Activated naive CD4-positive, alpha-beta T cell treated with Interleukin-2 at 50 U/mL for 16 hours (primary cell): ENCODE measurements at regions not wholly inside any gene's neighbourhood (a gene's known extent, or its start where the extent isn't known, plus 50 kb on each side); places are given as distances from the start of the nearest gene placed in this dataset.
"Not testable (repeated sequence)": the region's sequence is repeated elsewhere in the genome, so short reads cannot be mapped to it uniquely, and the experiment has no call there.

Experiments used
- DNase-seq: peaks from one replicate; pipeline ENCODE4 v3.0.0-alpha.2; 2020

DNA sequence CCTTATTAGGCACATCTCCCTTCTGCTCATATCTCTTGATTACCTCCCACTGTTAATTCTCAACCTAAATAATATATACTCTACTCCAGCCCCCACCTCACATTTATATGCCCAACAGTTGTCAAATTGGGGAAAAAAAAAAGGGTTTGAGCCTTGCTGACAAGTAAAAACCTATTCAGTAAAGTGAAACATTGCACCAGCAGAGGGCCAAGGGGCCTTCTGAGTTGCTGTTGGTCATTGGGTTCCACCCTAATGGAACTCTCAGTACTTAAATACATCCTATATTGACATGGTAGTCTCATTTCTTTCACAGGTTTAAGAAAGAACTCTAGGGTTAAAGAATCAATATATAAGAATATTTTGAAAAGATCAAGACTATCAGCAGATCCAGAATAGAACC is 362.2 kb downstream of the SMARCA1 start:
- DNase-seq: no peak

DNA sequence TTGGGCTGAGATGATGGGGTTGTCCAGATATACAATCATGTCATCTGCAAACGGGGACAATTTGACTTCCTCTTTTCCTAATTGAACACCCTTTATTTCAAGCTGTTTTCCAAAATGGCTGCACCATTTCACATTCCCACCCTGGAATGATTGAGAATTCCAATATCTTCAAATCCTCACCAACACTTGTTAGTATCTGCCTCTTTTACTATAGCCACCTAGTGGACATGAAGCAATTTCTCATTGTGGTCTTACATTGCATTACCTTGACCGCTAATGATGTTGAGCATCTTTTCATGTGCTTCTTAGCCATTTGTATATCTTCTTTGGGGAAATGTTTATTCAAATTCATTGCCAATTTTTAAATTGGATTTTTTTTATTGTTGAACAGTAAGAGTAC is 364.8 kb downstream of the SMARCA1 start:
- DNase-seq: no peak

DNA sequence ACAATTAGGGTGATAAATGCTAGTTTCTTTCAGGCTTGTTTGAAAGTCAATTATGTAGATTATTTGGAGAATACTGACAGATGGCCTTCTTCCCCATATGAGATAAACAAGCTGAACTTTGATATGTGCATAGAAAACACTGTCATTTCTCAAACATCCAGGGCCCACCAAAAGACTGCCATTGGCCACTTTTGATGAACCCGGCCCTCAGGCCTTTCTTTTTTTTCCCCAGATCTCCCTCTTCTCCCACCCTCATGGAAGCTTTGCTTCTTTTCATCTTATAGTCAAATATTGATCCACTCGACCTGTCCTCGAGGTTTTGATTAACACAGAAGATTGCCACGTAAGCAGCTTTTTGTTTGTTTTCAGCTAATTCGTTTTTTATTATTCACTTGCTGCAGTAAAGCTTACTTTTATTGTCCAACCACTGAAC is 377.4 kb downstream of the SMARCA1 start:
- no peak for DNase-seq

DNA sequence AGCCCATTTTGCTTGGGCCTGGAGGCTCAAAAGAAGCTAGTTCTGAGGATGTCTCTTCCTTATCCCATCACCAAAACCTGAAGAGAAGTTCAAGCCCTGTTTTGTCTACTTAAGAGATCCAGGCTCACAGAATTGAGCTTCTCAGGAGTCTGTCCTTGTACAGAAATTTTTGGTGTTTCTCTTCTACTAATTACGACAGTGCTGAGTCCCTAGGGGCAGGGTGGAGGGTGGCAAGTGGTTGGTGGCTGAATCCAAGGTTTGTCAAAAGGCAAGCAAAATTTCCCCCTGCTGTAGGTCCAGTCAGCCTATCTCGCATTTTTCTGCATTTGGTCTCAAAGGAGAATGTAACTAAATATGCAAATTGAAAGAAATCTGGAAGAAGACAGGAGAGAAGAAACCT is 377.9 kb downstream of the SMARCA1 start:
- no peak for DNase-seq

DNA sequence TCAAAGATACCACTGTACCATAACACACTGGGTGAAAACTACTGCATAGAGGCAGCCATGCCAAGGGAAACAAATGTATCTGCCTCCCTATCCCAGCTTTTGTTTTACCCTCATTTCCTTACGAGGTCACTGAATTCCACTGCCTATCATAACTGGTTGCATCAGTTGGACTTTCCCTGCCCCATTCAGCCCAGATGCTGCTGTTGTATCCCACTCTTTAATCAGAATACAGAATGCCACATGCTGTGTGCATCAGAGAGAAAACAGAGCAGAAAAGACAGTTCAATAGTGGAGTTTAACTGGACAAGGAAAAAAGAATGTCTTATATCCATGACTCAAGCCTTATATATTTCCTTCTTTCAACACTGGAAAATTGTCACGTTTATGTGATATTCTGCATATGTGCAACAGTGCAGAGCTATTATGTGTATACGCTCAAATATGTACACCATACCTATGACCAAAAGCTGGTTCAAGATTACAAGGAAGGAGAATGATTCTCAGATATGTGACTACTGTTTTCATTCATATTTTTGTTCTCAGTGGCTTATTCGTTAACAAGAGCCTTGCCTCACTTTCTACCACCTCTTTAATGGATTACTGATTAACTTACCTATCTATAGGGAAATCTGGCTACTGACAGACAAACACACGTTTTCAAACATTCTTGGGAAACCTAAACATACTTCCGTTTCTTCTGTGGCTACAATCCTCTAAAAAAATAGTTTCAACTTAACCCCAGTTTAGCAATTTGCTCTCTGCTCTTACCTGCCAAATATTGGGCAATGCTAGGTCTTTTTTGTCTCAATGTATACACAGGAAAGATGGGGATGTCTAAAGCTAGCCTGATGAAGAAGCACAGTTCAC is 378.9 kb downstream of the SMARCA1 start:
- no peak for DNase-seq

DNA sequence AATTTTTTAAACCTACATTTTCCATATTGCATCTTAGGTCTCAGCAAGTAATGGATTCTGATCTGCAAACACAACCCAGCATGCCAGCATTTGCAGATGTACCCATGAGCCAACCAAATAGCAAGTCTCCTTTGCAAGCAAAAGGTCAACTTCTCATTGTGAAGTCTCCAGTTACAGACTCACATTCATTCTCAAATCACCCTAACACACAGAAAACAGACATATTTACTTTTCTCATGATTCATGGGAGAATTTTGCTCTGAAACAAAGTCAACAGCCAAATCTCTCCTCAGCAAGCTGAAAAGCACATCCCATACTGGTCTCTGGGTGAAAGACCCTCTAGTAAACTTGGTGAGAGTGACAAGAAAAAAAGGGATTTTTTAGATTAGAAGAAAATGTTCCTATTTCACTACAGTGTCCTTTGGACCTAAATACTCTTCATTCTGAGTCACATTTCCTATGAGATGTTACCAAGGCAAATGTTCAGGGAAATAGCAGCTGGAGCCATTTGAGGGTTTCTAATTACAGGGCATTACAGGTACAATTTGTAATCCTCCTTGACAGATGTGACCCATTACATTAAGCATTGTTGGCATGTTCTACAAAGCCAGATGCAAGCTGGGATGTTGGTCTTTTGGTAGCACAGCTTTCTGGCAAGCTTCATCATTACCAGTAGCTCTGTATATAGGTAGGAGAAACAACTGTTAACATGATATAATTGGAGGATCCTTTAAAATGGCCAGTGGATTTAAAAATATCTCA is 383.3 kb downstream of the SMARCA1 start:
- no peak for DNase-seq

DNA sequence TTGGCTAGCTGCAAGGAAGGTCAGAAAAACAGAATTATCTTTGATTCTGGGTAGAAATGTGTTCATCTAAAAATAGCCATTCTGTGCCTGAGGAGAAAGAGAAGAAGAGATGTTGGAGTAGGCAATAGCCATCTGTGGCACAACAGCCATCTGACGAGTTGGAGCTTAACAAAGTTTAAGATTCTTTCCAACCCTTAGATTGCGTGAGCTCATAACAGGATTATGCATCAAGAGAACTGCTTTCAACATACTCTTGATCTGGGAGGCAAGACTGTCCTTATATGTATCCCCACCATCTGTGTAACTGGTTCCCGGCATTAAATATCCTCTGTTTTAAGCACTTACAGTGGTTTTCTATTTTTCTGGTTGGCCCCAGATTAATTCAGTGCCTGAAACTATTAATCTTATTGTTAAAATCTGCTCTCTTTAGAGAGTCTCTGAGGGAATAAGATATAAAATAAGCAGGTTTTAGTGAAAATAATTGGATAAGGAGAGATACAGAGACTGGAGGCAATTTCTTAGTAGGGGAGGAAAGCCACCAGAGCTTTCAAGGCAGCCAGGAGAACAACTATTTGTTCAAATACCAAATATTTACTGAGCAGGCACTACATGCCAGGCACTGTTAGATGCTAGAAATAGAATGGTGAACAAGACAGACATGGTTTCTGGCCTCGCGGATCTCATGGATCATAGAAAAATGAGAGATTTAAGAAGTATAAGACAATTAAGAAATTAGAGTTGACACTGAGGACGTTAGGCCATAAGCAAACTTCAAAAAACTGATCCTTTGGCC is 398.0 kb downstream of the SMARCA1 start:
- no peak for DNase-seq

DNA sequence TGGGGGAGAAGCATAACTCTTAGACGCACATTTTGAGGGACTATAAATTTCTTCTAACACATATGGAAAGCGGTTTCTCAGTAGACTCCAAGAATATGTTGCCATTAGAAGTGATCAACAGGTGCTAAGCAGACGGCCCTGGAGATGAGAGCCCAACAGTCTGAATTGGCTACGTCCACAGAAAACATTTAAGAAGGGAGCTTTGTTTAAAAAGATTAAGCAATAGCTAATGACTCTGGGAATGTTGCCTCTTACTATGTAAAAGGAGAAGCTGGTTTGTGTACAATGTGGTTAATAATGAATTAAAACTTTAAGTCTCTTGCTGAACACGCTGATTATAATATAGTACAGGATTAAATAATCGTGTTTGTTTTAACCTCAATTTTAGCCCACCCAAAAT is 399.5 kb downstream of the SMARCA1 start:
- no peak for DNase-seq

DNA sequence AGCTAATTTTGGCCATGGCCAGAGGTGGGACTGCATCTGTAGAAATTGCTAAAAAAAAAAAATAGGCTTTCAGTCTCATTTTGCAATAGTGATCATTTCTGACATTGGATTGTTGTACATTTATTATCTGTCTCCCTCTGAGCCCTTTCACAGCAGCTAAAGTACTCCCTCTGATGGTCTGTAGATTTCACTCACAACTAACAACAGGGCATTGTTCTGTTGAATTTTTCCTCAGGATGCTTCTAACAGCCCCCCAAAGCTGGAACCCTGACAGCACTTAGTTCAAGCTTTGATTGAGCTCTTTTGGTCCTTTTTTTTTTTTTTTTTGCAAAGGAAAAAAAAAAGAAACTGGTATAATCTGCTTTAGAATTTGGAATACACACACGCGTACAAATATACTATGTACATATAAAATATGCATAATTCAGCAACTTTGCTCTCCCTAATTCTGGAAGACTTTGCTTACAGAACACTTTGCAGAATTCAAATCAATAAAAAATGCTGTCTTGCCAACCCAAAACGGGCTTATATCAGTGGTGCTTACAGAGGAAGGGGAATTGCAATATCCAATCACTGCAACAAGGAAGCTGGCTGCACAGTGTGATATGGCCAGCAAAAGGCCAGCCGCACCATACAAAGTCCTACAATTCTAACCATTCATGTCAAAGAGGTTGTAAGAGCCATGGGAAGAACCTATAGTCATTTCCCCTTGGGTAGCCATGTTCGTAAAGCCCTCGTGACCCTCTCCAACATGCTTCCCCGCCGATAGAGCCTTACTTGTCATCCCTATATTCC is 406.4 kb downstream of the SMARCA1 start:
- DNase-seq: no peak

DNA sequence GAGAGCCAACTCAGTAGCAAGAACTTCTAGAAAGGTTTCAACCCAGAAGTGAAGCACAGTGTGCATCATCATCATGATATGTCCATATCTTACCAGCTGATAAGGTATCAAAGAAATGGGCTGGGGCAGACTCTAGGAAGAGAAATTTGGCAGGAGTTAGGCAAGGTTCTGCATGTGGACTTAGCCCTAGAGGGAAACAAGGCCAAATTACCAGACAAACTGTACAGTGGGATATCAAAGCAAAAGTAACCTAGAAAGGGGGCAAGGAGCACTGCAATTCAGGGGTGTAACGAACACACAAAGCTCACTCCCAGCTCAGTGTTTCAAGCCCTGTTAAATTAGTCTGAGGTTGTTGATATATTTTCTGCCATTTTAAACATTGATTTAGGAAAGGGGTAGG is 407.4 kb downstream of the SMARCA1 start:
- no peak for DNase-seq

DNA sequence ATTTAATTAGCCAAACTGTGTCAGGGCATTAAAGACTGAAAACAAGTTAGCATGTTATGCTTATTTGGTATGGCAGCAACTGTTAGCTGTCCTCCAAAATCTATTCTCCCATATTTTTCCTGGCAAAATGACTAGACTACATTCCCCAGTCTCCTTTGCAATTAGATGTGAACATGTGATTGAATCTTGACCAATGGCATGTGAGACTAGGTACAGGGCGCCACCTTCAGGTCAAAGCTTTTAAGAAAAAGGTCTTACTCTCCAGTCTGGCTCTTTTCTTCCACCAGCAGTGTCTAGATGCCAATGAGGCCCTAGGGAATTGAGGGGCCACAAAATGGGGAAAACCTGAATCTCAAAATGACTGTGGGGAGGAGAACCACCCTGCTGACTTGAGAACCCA is 408.2 kb downstream of the SMARCA1 start:
- DNase-seq: no peak

DNA sequence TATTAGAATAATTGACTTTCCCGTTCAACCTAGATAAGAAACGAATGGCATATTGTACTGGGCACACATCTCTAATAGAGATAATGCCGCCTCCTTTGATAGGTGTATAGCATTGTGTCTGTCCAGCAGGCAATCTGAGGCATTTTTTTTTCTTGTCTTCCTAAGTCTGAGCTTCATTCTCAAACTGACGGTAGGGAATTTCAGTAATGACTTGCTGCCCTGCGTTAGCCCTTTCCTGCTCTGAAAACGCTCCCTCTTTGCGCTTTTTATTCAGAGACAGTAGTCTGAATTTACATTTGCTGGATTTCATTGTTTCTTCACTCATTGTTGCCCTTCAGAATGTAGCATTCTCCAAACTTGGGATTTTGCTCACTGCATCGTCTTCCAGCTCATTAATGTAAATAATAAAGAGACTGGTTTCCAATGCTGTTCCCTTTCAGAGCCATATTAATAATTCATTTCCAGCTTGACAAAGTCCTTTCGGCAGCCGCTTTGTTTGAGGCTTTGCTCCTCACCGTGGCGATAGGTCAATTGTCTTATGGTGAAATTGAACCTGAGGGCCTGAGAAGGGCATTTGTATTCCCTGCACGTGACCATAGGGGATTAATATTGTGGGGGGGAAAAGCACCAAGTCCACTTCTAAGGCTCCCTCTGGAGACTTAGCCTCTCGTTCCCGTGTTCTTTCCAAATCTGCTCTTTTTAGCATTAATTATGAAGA is 412.1 kb downstream of the SMARCA1 start:
- DNase-seq: no peak

DNA sequence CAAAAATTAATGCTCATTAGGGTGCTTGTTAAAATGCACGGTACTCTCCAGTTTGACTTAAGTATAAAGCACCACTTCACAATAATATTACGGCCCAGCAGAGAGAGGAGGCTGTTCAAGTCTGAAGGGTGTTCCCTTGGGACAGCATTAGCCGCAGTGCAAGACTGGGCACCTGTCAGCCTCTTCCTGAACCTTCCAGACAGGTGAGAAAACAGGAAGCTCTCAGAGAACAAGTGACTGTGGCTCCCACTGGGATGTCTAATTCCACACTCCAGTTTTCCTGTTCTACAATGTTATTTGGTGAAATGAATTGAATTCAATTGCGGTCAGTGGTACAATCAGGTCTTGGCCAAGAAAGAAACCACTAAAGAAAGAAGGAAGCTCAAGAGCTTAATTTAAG is 414.4 kb downstream of the SMARCA1 start:
- DNase-seq: no peak

DNA sequence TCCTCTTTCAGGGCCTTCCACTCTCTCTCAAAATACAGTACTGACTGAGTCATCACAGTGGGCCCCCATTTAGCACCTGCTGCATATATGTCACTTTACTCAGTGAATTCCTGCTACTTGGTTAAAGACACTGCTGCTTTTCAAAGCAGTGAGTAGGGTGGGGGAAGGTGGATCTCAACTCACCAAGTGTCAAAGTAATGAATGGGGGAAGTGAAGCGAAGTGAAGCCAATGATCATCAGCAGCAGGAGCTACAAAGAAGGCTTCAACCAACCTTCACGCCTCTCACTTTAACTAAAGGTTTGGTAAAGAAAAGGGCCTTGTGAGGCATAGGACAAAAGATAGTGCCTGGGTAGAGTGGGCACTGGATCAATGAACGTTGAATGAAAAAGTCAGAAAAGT is 424.1 kb downstream of the SMARCA1 start:
- DNase-seq: no peak

DNA sequence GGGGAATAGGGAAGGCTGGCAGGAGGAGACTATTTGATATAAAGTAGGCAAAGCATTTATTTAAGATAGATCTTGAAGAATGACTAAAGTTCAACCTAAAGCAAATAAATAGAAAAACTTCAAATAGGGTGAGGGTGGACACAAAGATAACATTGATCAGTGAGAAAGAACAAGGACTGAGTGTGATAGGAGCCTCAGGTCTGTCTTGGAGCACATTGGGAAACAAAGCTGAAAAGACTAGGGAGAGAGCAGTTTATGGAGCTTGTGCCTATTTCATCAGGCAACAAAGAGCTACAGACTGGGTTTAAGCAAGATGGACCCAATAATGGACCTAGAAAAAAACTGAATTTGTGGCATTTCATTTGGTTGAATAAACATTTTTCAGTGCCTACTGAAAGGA is 425.6 kb downstream of the SMARCA1 start:
- DNase-seq: no peak

DNA sequence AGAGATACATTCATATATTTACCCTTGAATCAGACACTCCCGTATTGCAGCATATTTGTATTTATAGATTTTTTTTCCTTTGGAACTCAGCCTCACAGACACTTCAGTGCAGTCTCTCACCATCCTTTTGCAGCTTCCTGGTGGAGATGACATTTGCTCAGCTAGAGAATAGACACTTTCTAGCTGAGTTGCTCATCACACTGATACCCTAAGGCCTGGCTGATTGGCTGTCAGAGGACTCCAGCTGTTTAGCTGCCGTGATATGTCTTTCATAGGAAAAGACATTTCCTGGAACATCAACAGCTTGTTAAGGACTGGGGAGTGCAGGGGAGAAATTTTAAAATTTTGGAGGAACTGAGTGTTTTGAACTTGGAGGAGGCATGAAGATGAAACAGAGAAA is 429.6 kb downstream of the SMARCA1 start:
- DNase-seq: no peak

DNA sequence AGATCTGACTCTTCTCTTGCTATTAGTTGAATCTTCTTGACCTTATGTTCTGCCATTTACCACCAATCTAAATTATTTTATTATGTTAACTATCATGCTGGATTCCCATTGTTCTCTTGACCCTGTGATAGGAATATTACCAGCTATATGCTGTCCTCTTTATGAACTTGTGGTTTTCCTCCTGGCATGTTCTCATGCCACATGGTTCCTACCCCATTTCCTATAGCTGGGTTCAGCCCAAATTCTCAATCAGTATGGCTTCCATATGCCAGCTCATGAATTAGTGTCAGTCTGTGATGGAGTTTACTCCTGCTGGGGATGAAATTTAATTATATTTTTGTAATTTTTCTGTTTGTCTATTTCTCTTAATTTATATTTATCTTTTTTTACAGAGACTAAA is 430.5 kb downstream of the SMARCA1 start:
- no peak for DNase-seq

DNA sequence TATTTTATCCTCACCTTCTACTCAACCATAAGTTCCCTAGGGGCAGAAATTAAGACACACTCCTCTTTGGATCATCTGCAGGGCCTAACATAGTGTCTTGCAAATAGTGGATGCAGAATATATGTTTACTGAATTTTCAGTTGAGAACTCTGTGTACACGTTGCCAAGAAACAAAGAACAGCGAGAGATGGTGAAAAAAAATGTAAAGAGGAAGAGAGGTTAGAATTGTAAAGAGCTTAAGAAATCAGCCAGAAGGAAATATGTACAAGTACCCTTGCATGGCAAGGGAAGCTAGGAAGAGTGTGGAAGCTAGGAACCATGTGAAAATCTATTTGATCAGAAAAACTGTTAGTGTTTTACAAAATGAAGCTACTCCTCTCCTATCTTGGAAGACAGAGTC is 431.0 kb downstream of the SMARCA1 start:
- DNase-seq: no peak

DNA sequence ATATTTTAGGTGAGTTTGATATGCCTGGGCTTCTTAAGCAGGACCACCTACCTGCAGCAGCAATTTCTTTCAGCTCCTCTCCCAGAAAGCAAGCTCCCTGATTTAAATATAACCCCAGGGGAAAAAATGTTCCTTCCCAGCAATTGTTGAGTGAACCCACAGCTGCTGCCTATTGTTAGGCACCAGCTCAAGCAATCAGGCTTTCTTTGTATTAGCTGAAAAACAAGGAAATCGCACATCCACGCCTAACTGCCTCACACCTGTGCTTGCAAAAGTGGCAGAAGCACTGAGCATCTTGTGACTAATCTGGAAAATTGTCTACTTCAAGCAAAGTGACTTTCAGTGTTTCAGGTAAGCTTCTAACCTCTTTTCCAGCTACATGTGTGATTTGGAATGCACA is 432.2 kb downstream of the SMARCA1 start:
- DNase-seq: no peak

DNA sequence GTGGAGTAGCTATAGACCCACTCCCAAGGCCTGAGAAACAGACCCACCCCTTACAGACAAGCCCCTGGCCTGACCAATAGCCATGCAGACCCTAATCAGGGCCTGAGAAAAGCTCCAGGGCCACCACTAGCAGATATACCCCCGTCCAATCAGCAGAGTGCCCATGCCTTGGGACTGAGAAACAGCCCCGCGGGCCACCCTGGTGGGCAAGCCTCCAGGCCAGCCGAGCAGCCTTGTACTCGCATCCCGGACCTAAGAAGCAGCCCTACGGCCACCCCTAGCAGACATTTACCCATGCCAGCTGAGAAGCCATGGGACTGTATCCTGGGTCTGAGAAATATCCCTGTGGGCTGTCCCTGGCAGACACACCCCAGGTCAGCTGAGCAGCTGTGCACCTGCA is 436.5 kb downstream of the SMARCA1 start:
- DNase-seq: no peak

DNA sequence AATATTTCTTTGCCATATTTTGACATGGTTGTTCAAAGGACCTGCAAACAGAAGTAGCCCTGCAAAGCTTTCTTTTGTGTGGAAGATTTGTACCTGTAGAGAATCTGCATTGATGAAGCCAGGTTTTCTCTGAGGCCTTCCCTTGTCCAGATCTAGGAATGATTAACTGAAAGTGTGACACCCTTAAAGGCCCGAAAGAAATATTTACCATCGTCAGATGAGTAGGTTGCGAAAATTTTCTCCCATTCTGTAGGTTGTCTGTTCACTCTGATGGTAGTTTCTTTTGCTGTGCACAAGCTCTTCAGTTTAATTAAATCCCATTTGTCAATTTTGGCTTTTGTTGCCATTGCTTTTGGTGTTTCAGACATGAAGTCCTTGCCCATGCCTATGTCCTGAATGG is 439.0 kb downstream of the SMARCA1 start:
- not testable (repeated sequence) for DNase-seq
